GM18511 (cell line): ENCODE measurements at regions not wholly inside any gene's neighbourhood (a gene's known extent, or its start where the extent isn't known, plus 50 kb on each side); places are given as distances from the start of the nearest gene placed in this dataset.

Experiments used
- ATAC-seq: cut with Tn5 transposase; IDR thresholded peaks from one replicate; pipeline ENCODE4 v1.9.1; 2021; ENCODE audit warnings: mild to moderate bottlenecking, moderate library complexity; ENCODE audit not compliant: unreplicated experiment

- no peak for ATAC-seq
Measured at GRCh38 chr12:93318720-93319522, 58.8 kb upstream of the NUDT4 start.

- ATAC-seq: no peak
Measured at GRCh38 chr12:93319523-93320050, 58.1 kb upstream of the NUDT4 start.

- peak; percentile 50 for ATAC-seq
Measured at GRCh38 chr12:93322784-93323183, 54.9 kb upstream of the NUDT4 start.

GRCh38 chr12:93323625-93324329 is 53.9 kb upstream of the NUDT4 start:
- ATAC-seq: peak; percentile 62

GRCh38 chr12:93325855-93326254 is 51.9 kb upstream of the NUDT4 start:
- ATAC-seq: no peak
